ENCODE measurements at regions not wholly inside any gene's neighbourhood (a gene's known extent, or its start where the extent isn't known, plus 50 kb on each side); places are given as distances from the start of the nearest gene placed in this dataset.

GRCh38 chr5:63401436-63402046, 560.7 kb downstream of the HTR1A start:
- in situ Hi-C loops (cut with MboI) (no loop called here), intact Hi-C loops (cut with micrococcal nuclease) (loop anchor here (1.0 to 5.0 kb wide), 2 partner anchors 562 to 1211 kb away; no protein-coding TSS in a partner anchor)
- Histone ChIP-seq H3K79me2 (ENCODE audit: control insufficient read depth, insufficient read depth, low read length) (no peaks in the 10 kb centered on the region), H3K4me2 (ENCODE audit: insufficient read depth, low read length) (no peak overlapping the region), H3K27me3 (ENCODE audit: control insufficient read depth in 2 of 2, insufficient read depth in 2 of 2, low read length in 2 of 2) (no peaks in the 10 kb centered on the region), H3K4me3 (no peak overlapping the region), H3K4me1 (replicated peaks in 1 of 2; ENCODE audit: control insufficient read depth in 2 of 2, insufficient read depth in 2 of 2, low read length in 2 of 2) (no peaks in the 10 kb centered on the region), H2AFZ (ENCODE audit: low read depth, low read length) (no peak overlapping the region), H3K9ac (ENCODE audit: insufficient read depth in 1 of 2, low read depth in 2 of 2, low read length in 2 of 2) (no peak overlapping the region), H3K27ac (ENCODE audit: extremely low read depth, low read depth, low read length) (no peak overlapping the region), H3K36me3 (ENCODE audit: control insufficient read depth, insufficient read depth, low read length) (no peaks in the 10 kb centered on the region), H3K9me3 (replicated peaks; ENCODE audit: control insufficient read depth, insufficient read depth, low read depth, low read length) (peaks cover 2% of the 10 kb centered on the region; the same call in 1 of the 2 replicates), H3K9me1 (ENCODE audit: control insufficient read depth, insufficient read depth, low read length) (no peaks in the 10 kb centered on the region), H4K20me1 (replicated peaks; ENCODE audit: control insufficient read depth, insufficient read depth, low read length) (no peaks in the 10 kb centered on the region)
- WGBS (ENCODE audit: insufficient coverage, low coverage, missing lambda C conversion rate): 15% methylated on average over 7 of the region's 7 CpGs
- ChIA-PET CTCF (ENCODE audit: low intra/inter-chr PET ratio) (no interaction called here), POLR2A (no interaction called here)
- no TSS peak for BruUV-seq (replicated peaks)
- DNase-seq (ENCODE audit: extremely low read depth in 1 of 4, low spot score in 3 of 4) (peak; percentile 13 to 57 (median 30)), ATAC-seq (peak; percentile 72), FAIRE-seq (no peak)
- no peak for TF ChIP-seq ZNF175 (CRISPR knock-in tag; IDR thresholded peaks at IDR 0.05; ENCODE audit: low read depth)
- no peak for TF ChIP-seq HDGF (IDR thresholded peaks at IDR 0.05)
- no peak for TF ChIP-seq NR2F6 (CRISPR knock-in tag; IDR thresholded peaks at IDR 0.05)
- peak; percentile 46 for TF ChIP-seq SMC3 (conservative IDR thresholded peaks at IDR 0.05; ENCODE audit: insufficient read depth, low read depth, low read length)
- TF ChIP-seq PCBP2 (IDR thresholded peaks at IDR 0.05; ENCODE audit: low read depth, low read length, poor library complexity, severe bottlenecking): no peak
- no peak for TF ChIP-seq CBX5 (IDR thresholded peaks at IDR 0.05; ENCODE audit: borderline replicate concordance, low read depth)
- no peak for TF ChIP-seq ZSCAN32 (CRISPR knock-in tag; IDR thresholded peaks at IDR 0.05)
- TF ChIP-seq CHD2 (IDR thresholded peaks at IDR 0.05; ENCODE audit: low read depth, low read length): no peak
- TF ChIP-seq ATF2 (CRISPR knock-in tag; IDR thresholded peaks at IDR 0.05): no peak
- TF ChIP-seq CTCF (IDR thresholded peaks at IDR 0.05 in 2 of 3, conservative IDR thresholded peaks at IDR 0.05 in 1 of 3; ENCODE audit: insufficient read depth in 2 of 3, low read depth in 1 of 3, low read length in 3 of 3): peak; percentile 47 to 51 (median 50)
- no peak for TF ChIP-seq MNT (conservative IDR thresholded peaks at IDR 0.05)
- TF ChIP-seq ZBTB49 (CRISPR knock-in tag; IDR thresholded peaks at IDR 0.05; ENCODE audit: borderline replicate concordance): no peak
- peak; percentile 29; the same call in 1 of the 2 replicates for TF ChIP-seq DEAF1 (CRISPR knock-in tag; IDR thresholded peaks at IDR 0.05)

Data from K562 (cell line).